DOHH2 (cell line): ENCODE measurements at regions not wholly inside any gene's neighbourhood (a gene's known extent, or its start where the extent isn't known, plus 50 kb on each side); places are given as distances from the start of the nearest gene placed in this dataset.

Experiments
- H3F3A ChIP-seq: fragments of 200-600 bp; sonication (generic), shearing (Covaris generic); 2 replicates; pipeline ENCODE4 v1.6.0; 2016; ENCODE audit warnings: antibody characterized with exemption, mild to moderate bottlenecking; ENCODE audit not compliant: control insufficient read depth, insufficient read depth
- H3K27ac ChIP-seq: fragments of 200-600 bp; sonication (generic); 2 replicates; pipeline ENCODE4 v1.5.1; 2014; ENCODE audit warnings: low read depth, mild to moderate bottlenecking, low read length, moderate library complexity
- H3K27me3 ChIP-seq: fragments of 200-600 bp; sonication (generic); 2 replicates; pipeline ENCODE4 v1.6.1; 2014; ENCODE audit warnings: mild to moderate bottlenecking, low read length, mixed read lengths; ENCODE audit not compliant: control insufficient read depth
- H3K36me3 ChIP-seq: fragments of 200-600 bp; sonication (generic); 2 replicates; pipeline ENCODE4 v1.6.1; 2014; ENCODE audit warnings: mild to moderate bottlenecking, low read length, moderate library complexity, mixed read lengths; ENCODE audit not compliant: control insufficient read depth
- H3K4me1 ChIP-seq: fragments of 200-600 bp; sonication (generic); 2 replicates; pipeline ENCODE4 v1.6.1; 2014; ENCODE audit warnings: mild to moderate bottlenecking, low read length, mixed read lengths; ENCODE audit not compliant: control insufficient read depth
- H3K4me2 ChIP-seq: fragments of 200-600 bp; sonication (generic); 2 replicates; pipeline ENCODE4 v1.6.0; 2014; ENCODE audit warnings: mild to moderate bottlenecking, low read length, moderate library complexity
- H3K4me3 ChIP-seq: fragments of 200-600 bp; sonication (generic); 2 replicates; pipeline ENCODE4 v1.5.1; 2014; ENCODE audit warnings: mild to moderate bottlenecking, low read length, mixed read lengths
- H3K79me2 ChIP-seq: fragments of 200-600 bp; sonication (generic); 2 replicates; pipeline ENCODE4 v1.6.1; 2014; ENCODE audit warnings: mild to moderate bottlenecking, low read length, mixed read lengths; ENCODE audit not compliant: control insufficient read depth
- H3K9me2 ChIP-seq: fragments of 200-600 bp; sonication (generic); replicated peaks from 2 replicates; pipeline ENCODE4 v1.6.1; 2014; ENCODE audit warnings: mild to moderate bottlenecking, low read length, mixed read lengths; ENCODE audit not compliant: control insufficient read depth
- H3K9me3 ChIP-seq: fragments of 200-600 bp; sonication (generic); 2 replicates; pipeline ENCODE4 v1.6.1; 2014; ENCODE audit warnings: antibody characterized with exemption, low read length, mixed read lengths; ENCODE audit not compliant: control insufficient read depth, insufficient read depth
- H4K20me1 ChIP-seq: fragments of 200-600 bp; sonication (generic); 2 replicates; pipeline ENCODE4 v1.6.0; 2014; ENCODE audit warnings: low read depth, mild to moderate bottlenecking, antibody characterized with exemption, low read length, moderate library complexity; ENCODE audit not compliant: control insufficient read depth, insufficient read depth
- CTCF ChIP-seq: fragments of 200-600 bp; sonication (generic); IDR thresholded peaks from one replicate; pipeline ENCODE4 v1.5.1; 2014; ENCODE audit warnings: antibody characterized with exemption, mild to moderate bottlenecking, low read depth, low read length; ENCODE audit not compliant: poor library complexity, severe bottlenecking
- EZH2phosphoT487 ChIP-seq: fragments of 200-600 bp; sonication (generic); IDR thresholded peaks from 2 replicates; pipeline ENCODE4 v1.6.1; 2017; ENCODE audit warnings: borderline replicate concordance, mild to moderate bottlenecking, antibody characterized with exemption, low read length, moderate library complexity, mixed read lengths

GRCh38 chr4:37762991-37763368 lies 63.5 kb upstream of the PGM2 start:
- Histone ChIP-seq H3K27me3 (no peaks in the 10 kb centered on the region), H3K4me2 (no peak overlapping the region), H3K9me2 (no peaks in the 10 kb centered on the region), H3K4me1 (peaks cover 8% of the 10 kb centered on the region), H3F3A (no peaks in the 10 kb centered on the region), H3K27ac (no peak overlapping the region), H4K20me1 (no peaks in the 10 kb centered on the region), H3K9me3 (no peaks in the 10 kb centered on the region), H3K36me3 (no peaks in the 10 kb centered on the region), H3K79me2 (no peaks in the 10 kb centered on the region), H3K4me3 (no peak overlapping the region)
- TF ChIP-seq CTCF (no peak), EZH2phosphoT487 (no peak)

GRCh38 chr4:37762294-37762990 lies 64.0 kb upstream of the PGM2 start:
- Histone ChIP-seq H3K27ac (no peak overlapping the region), H3K4me3 (no peak overlapping the region), H3K36me3 (no peaks in the 10 kb centered on the region), H3K4me2 (no peak overlapping the region), H3K9me3 (no peaks in the 10 kb centered on the region), H3K27me3 (no peaks in the 10 kb centered on the region), H3K4me1 (peaks cover 11% of the 10 kb centered on the region), H4K20me1 (no peaks in the 10 kb centered on the region), H3F3A (no peaks in the 10 kb centered on the region), H3K79me2 (no peaks in the 10 kb centered on the region), H3K9me2 (no peaks in the 10 kb centered on the region)
- TF ChIP-seq CTCF (no peak), EZH2phosphoT487 (no peak)

- Histone ChIP-seq H3K4me2 (no peak overlapping the region), H3K4me3 (no peak overlapping the region), H3K9me2 (no peaks in the 10 kb centered on the region), H3K4me1 (peaks cover 11% of the 10 kb centered on the region), H3K27me3 (no peaks in the 10 kb centered on the region), H3K27ac (no peak overlapping the region), H3K79me2 (no peaks in the 10 kb centered on the region), H3F3A (no peaks in the 10 kb centered on the region), H3K9me3 (no peaks in the 10 kb centered on the region), H4K20me1 (no peaks in the 10 kb centered on the region), H3K36me3 (no peaks in the 10 kb centered on the region)
- TF ChIP-seq CTCF (no peak), EZH2phosphoT487 (no peak)
Measured at GRCh38 chr4:37760840-37761239, 65.6 kb upstream of the PGM2 start.
